ENCODE measurements at regions not wholly inside any gene's neighbourhood (a gene's known extent, or its start where the extent isn't known, plus 50 kb on each side); places are given as distances from the start of the nearest gene placed in this dataset.

DNA sequence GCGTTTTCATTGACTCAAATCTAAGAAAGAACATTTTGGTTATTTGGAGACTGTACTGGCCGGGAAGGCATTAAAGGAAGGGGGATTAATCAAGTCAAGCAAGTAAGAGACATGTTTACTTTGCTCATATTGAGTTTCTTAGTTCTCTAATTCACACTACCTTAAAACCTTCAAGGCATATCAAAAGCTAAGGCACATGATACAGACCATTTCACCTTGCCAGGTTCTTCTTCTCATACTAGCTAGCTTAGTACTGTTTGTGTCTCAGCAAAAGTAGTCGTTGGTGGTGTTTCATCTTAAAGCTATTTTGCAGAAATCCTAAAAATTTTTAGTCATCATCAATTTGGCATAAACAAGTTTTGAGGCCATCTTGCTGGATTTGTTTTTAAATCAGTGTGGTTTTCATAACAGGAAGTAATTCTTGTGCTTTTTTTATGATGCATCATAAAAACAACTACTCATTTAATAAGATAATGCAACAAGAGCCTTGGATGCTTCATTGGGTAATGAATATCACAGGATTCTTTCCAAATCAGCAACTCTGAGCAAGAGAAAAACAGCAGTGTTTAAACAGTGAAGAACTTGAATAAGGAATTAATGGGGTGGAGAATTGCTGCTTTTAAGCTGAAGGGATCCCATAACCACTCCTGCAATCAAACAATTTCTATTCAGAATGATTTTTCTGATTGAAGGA is 425.3 kb downstream of the EPM2A start:
- no peak for TF ChIP-seq CTCF (IDR thresholded peaks at IDR 0.05; ENCODE audit: unreplicated experiment)
- intact Hi-C loops (cut with micrococcal nuclease; ENCODE audit: unreplicated experiment): no loop called here
- Mint-ChIP-seq H3K27me3 (ENCODE audit: unreplicated experiment) (no peaks in the 10 kb centered on the region), H3K27ac (ENCODE audit: unreplicated experiment) (no peak overlapping the region), H3K36me3 (ENCODE audit: insufficient read depth, unreplicated experiment) (no peaks in the 10 kb centered on the region), H3K4me3 (ENCODE audit: low read depth, unreplicated experiment) (no peak overlapping the region), H3K4me1 (ENCODE audit: low read depth, unreplicated experiment) (no peaks in the 10 kb centered on the region), H3K9me3 (ENCODE audit: low read depth, unreplicated experiment) (no peaks in the 10 kb centered on the region)
- DNase-seq: no peak
- BruUV-seq (replicated peaks): no TSS peak
- CTCF ChIA-PET: no interaction called here

- no peak for DNase-seq
- Mint-ChIP-seq H3K36me3 (ENCODE audit: insufficient read depth, unreplicated experiment) (no peaks in the 10 kb centered on the region), H3K4me1 (ENCODE audit: low read depth, unreplicated experiment) (no peaks in the 10 kb centered on the region), H3K27me3 (ENCODE audit: unreplicated experiment) (no peaks in the 10 kb centered on the region), H3K27ac (ENCODE audit: unreplicated experiment) (no peak overlapping the region), H3K9me3 (ENCODE audit: low read depth, unreplicated experiment) (peaks cover 3% of the 10 kb centered on the region), H3K4me3 (ENCODE audit: low read depth, unreplicated experiment) (no peak overlapping the region)
- intact Hi-C loops (cut with micrococcal nuclease; ENCODE audit: unreplicated experiment): no loop called here
- no TSS peak for BruUV-seq (replicated peaks)
- CTCF ChIA-PET: no interaction called here
- no peak for TF ChIP-seq CTCF (IDR thresholded peaks at IDR 0.05; ENCODE audit: unreplicated experiment)
These were observed 422.8 kb downstream of the EPM2A start for GRCh38 chr6:145312481-145312880.

DNA sequence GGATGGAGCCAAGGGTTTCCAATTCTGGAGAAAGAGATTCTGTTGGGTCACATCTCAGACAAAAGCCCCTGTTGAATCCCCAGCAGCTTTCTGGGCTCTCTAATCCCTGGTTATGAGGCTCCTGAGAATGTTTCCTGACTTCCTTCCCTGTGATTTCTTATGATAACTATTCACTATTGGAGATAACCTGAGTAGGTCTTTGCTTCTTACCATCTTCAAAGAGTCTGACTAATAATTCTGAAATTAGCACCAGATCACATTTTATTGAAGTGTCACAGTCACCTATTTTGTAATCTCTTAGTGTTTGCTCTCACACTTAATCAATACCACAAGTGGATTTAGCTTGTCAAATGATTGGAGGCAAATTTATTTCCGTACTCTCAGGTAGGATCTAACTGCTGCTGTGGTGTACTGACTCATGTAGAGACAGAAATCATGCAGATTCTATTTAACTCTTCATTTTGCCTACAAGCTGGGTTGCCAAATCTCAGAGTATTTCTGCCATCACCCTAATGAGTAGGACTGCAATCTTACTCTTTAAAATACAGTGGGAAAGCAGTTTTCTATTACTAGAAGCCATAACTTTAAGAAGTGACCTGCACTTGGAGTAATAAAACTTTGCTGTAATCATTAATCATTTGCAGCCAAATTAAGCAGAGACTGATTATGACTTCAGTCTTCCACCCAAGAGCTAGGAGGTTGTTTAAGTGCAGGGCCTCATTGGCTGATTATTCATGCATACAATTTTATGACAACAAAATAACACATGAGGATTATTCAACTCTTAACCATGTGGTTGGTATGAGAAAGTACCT is 422.1 kb downstream of the EPM2A start:
- BruUV-seq (replicated peaks): no TSS peak
- no peak for TF ChIP-seq CTCF (IDR thresholded peaks at IDR 0.05; ENCODE audit: unreplicated experiment)
- DNase-seq: no peak
- H3K36me3 Mint-ChIP-seq (ENCODE audit: insufficient read depth, unreplicated experiment): no peaks in the 10 kb centered on the region
- no peaks in the 10 kb centered on the region for H3K27me3 Mint-ChIP-seq (ENCODE audit: unreplicated experiment)
- H3K4me1 Mint-ChIP-seq (ENCODE audit: low read depth, unreplicated experiment): no peaks in the 10 kb centered on the region
- no peak overlapping the region for H3K27ac Mint-ChIP-seq (ENCODE audit: unreplicated experiment)
- peaks cover 3% of the 10 kb centered on the region for H3K9me3 Mint-ChIP-seq (ENCODE audit: low read depth, unreplicated experiment)
- CTCF ChIA-PET: no interaction called here
- intact Hi-C loops (cut with micrococcal nuclease; ENCODE audit: unreplicated experiment): no loop called here
- H3K4me3 Mint-ChIP-seq (ENCODE audit: low read depth, unreplicated experiment): no peak overlapping the region

- no peaks in the 10 kb centered on the region for H3K4me1 Mint-ChIP-seq (ENCODE audit: low read depth, unreplicated experiment)
- CTCF ChIA-PET: no interaction called here
- no peaks in the 10 kb centered on the region for H3K27me3 Mint-ChIP-seq (ENCODE audit: unreplicated experiment)
- H3K27ac Mint-ChIP-seq (ENCODE audit: unreplicated experiment): no peak overlapping the region
- peaks cover 3% of the 10 kb centered on the region for H3K9me3 Mint-ChIP-seq (ENCODE audit: low read depth, unreplicated experiment)
- H3K4me3 Mint-ChIP-seq (ENCODE audit: low read depth, unreplicated experiment): no peak overlapping the region
- no peak for TF ChIP-seq CTCF (IDR thresholded peaks at IDR 0.05; ENCODE audit: unreplicated experiment)
- no peaks in the 10 kb centered on the region for H3K36me3 Mint-ChIP-seq (ENCODE audit: insufficient read depth, unreplicated experiment)
- intact Hi-C loops (cut with micrococcal nuclease; ENCODE audit: unreplicated experiment): no loop called here
- BruUV-seq (replicated peaks): no TSS peak
- no peak for DNase-seq
These were observed 419.2 kb downstream of the EPM2A start for GRCh38 chr6:145315982-145316600.
